ENCODE measurements at regions not wholly inside any gene's neighbourhood (a gene's known extent, or its start where the extent isn't known, plus 50 kb on each side); places are given as distances from the start of the nearest gene placed in this dataset.

DNA sequence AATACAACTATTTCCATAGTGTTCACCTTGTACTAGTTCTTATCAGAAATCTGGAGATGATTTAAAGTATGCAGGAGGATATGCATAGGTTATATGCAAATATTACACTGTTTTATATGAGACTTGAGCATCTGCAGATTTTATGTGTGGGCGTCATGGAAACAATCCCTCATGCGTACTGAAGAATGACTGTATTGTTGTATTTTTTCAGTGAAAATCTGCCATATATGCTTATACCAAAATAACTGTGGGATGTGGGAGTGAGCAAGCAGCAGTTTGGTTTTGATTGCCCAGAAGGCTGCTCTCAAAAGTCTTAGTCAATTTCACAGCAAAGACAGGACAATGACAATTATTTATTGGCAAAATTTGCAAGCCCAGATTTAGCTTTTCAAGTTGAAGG is 238.8 kb upstream of the PCDH20 start:
- Mint-ChIP-seq H3K4me1 (ENCODE audit: low read depth) (no peaks in the 10 kb centered on the region), H3K27me3 (ENCODE audit: insufficient read depth) (no peaks in the 10 kb centered on the region), H3K36me3 (ENCODE audit: low read depth) (no peaks in the 10 kb centered on the region), H3K27ac (no peak overlapping the region), H3K4me3 (no peak overlapping the region), H3K9me3 (peaks cover 49% of the 10 kb centered on the region)
- no peak for DNase-seq
- TF ChIP-seq, protein P1, sequence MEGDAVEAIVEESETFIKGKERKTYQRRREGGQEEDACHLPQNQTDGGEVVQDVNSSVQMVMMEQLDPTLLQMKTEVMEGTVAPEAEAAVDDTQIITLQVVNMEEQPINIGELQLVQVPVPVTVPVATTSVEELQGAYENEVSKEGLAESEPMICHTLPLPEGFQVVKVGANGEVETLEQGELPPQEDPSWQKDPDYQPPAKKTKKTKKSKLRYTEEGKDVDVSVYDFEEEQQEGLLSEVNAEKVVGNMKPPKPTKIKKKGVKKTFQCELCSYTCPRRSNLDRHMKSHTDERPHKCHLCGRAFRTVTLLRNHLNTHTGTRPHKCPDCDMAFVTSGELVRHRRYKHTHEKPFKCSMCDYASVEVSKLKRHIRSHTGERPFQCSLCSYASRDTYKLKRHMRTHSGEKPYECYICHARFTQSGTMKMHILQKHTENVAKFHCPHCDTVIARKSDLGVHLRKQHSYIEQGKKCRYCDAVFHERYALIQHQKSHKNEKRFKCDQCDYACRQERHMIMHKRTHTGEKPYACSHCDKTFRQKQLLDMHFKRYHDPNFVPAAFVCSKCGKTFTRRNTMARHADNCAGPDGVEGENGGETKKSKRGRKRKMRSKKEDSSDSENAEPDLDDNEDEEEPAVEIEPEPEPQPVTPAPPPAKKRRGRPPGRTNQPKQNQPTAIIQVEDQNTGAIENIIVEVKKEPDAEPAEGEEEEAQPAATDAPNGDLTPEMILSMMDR (IDR thresholded peaks at IDR 0.05) = no peak

DNA sequence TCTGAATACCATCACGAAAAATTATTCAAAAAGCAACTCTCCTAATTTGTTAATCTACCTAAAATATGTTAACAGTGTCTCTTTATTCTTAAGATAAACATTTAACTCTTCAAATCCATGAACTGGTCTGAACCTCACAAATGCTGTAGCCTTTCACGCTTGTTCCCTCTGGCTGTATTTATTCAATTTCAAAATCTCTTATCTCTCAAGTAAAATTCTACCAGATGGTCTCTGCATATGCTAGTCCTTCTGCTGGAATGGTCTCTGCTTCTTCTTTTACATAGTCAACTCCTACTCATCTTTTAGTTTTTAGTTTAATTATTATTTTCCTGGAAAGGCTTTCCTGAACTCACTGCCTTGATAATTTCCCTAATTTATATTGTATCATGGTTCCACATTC is 232.9 kb upstream of the PCDH20 start:
- no peaks in the 10 kb centered on the region; the same call in 1 of the 2 replicates for H3K27me3 Mint-ChIP-seq (ENCODE audit: insufficient read depth)
- H3K4me1 Mint-ChIP-seq (ENCODE audit: low read depth) = no peaks in the 10 kb centered on the region
- TF ChIP-seq, protein P1 (IDR thresholded peaks at IDR 0.05) = no peak
- no peak for DNase-seq
- no peaks in the 10 kb centered on the region for H3K36me3 Mint-ChIP-seq (ENCODE audit: low read depth)
- no peak overlapping the region for H3K27ac Mint-ChIP-seq
- H3K9me3 Mint-ChIP-seq = peaks cover 47% of the 10 kb centered on the region
- no peak overlapping the region for H3K4me3 Mint-ChIP-seq

DNA sequence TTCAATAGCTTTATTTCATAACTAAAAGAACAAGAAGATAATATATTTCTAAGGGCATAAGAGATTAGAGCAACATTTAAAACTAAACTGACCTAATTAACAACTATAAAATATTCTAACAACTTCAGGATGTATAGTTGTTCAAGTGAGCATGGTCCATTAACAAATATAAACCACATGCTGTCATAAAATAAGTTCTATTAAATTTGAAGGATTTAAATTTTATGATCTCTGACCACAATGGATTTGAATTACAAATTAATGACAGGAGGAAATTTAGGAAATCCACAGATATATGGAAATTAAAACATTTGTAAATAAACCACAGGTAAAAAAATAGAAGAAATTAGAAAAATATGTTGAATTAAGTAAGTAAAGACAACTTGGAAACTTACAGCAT is 196.5 kb upstream of the PCDH20 start:
- Mint-ChIP-seq H3K27me3 (ENCODE audit: insufficient read depth) (no peaks in the 10 kb centered on the region), H3K9me3 (peaks cover 44% of the 10 kb centered on the region), H3K4me1 (ENCODE audit: low read depth) (no peaks in the 10 kb centered on the region), H3K36me3 (ENCODE audit: low read depth) (0 out of 2 replicates have a peak, but pooled peaks cover under 1% of the 10 kb centered on the region), H3K4me3 (no peak overlapping the region), H3K27ac (no peak overlapping the region)
- TF ChIP-seq, protein P1 (IDR thresholded peaks at IDR 0.05) = no peak
- DNase-seq = no peak

DNA sequence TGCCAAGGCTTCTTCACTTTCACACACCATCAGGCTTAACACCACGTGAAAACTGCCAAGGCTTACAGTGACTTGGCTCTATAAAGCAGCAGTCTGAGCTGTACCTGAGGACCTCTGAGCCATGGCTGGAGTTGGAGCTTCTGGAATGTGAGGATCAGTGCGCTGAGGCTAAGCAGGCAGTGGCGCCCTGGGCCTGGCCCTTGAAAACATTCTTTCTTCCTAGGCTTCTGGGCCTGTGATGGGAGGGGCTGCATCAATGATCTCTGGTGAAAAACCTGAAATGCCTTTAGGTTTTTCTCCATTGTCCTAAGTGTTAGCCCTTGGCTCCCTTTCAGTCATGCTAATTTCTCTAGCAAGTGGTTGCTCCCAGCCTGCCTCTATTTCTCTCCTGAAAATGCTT is 192.5 kb upstream of the PCDH20 start:
- TF ChIP-seq, protein P1 (IDR thresholded peaks at IDR 0.05) = no peak
- peaks cover 60% of the 10 kb centered on the region for H3K9me3 Mint-ChIP-seq
- no peaks in the 10 kb centered on the region for H3K27me3 Mint-ChIP-seq (ENCODE audit: insufficient read depth)
- H3K4me3 Mint-ChIP-seq = no peak overlapping the region
- peaks cover 5% of the 10 kb centered on the region; the same call in 1 of the 2 replicates for H3K36me3 Mint-ChIP-seq (ENCODE audit: low read depth)
- H3K27ac Mint-ChIP-seq = no peak overlapping the region
- no peaks in the 10 kb centered on the region for H3K4me1 Mint-ChIP-seq (ENCODE audit: low read depth)
- DNase-seq = no peak

DNA sequence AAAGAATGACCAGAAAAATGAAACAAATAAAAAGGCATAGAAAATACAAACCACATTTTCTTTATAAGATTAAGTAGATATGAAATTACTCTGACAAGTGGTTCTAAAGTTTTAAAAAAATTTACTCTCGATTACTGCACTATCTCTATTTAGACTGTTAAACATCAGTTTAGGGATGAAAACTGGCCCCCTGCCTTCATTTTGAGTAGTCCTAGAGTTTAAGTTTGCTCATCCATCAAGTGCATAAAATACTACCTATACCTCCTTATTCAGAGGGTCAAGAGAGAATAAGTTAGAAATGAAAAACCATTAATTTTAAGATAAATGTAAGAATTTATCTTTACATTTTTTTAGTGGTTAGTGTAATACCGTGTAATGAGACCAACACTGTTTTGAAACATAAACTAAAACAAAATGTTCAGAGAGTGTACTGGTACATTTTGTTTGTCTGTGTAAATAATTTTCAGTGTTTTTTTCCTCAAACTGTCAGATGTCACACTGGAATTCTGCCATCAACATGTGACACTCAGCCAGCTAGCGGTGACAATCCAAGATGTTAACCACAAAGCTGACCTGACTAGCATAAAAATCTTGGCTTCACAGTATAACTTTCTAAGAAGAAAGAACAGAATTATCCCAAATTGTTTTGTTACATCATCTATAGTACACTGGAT is 184.8 kb upstream of the PCDH20 start:
- Mint-ChIP-seq H3K27ac (no peak overlapping the region), H3K4me1 (ENCODE audit: low read depth) (no peaks in the 10 kb centered on the region), H3K36me3 (ENCODE audit: low read depth) (no peaks in the 10 kb centered on the region), H3K9me3 (peaks cover 55% of the 10 kb centered on the region), H3K27me3 (ENCODE audit: insufficient read depth) (no peaks in the 10 kb centered on the region), H3K4me3 (no peak overlapping the region)
- no peak for DNase-seq
- TF ChIP-seq, protein P1 (IDR thresholded peaks at IDR 0.05) = no peak
